Daoy (cell line): ENCODE measurements at regions not wholly inside any gene's neighbourhood (a gene's known extent, or its start where the extent isn't known, plus 50 kb on each side); places are given as distances from the start of the nearest gene placed in this dataset.
"Not testable (repeated sequence)": the region's sequence is repeated elsewhere in the genome, so short reads cannot be mapped to it uniquely, and the experiment has no call there.

ENCODE experiments used
- DNase-seq: peaks from one replicate; pipeline ENCODE4 v3.0.0-alpha.2; 2015; ENCODE audit warnings: low read depth

DNA sequence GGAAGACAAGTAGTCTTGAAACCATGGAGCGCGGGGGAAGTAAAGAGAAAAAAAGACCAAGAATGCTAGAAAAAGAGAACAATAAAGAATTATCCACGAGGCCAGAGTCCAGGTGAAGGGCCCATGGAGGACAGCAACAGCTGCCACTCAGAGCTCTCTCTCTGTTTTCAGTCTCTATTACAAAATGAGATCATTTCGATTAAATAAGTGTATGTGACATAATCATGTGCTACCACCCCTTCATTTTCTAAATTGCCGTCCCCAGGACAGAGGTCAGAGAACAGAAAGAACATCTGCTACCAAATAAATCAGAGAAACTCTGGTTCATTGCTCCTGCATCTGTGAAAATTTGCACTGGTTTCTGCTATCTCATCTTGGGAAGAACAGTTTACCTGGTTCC is 838.7 kb downstream of the RNF144A start:
- DNase-seq = no peak

DNA sequence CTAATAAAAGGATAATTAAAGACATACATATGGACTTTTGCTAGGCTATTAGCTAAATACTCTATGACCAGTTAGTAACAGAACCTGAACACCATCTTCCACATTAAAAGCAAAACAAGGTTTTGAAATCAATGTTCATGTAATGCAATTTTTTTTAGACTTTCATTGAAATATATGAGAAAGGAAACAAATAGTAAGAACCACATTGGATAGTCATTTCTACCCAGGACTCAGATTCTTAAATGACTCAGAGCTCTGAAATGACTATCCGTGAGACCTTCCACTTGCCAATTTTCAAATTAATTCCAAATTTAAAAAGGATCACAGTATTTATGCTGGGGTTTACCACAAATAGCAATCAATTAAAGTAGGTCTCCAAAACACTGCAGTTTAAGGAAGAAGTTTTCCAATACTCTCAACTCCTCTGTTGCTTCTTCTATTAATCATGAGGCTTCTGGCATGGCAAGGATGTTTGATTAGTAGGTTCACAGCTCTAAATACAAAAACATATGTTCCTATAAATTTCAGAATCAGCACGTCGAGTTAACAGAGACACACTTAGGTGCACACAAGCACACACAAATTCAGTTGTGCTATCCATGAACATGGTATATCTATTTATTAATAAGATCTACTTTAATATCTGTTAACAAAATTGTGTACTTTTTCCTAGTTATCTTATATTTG is 841.0 kb downstream of the RNF144A start:
- no peak for DNase-seq

DNA sequence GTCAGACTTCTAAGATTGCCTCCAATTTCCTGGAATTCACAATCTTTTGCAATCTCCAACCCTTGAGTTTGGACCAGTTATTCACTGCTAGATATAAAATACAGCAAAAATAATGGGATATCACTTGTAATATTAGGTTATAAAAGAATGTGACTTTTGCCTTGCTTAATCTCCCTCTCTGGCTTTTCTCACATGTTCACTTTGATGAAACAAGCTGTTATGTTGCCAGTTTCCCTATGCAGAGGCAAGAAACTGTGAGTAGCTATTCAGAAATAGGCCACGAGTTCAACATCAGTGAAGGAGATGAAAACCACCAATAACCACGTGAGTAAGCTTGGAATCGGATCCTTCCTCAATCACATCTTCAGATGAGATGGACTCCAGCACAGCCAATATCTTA is 842.7 kb downstream of the RNF144A start:
- no peak for DNase-seq

DNA sequence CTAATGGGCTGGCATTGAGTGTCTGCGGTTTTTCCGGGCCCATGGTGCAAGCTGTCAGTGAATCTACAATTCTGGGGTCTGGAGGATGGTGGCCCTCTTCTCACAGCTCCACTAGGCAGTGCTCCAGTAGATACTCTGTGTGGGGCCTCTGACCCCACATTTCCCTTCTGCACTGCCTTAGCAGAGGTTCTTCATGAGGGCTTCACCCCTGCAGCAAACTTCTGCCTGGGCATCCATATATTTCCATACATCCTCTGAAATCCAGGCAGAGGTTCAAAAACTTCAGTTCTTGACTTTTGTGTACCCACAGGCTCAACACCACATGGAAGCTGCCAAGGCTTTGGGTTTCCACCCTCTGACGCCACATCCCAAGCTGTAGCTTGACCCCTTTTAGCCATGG is 846.2 kb downstream of the RNF144A start:
- DNase-seq = not testable (repeated sequence)

DNA sequence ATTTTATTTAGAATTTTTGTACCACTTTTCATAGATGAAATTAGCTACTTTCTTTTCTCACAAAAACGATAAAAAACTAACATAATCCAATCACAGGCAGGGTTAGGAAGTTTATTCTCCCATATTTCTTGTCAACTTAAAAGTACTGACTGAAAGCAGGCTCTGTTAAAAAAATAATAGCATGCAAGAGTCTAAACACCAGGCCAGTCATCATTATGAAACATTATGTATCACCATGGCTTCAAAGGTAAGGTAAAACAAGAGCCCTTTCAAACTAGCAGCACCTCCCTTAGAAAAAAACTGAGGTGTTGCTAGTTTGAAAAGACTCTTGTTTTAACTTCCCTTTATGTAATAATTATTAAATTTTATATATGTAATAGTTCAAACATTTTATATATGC is 848.0 kb downstream of the RNF144A start:
- no peak for DNase-seq

DNA sequence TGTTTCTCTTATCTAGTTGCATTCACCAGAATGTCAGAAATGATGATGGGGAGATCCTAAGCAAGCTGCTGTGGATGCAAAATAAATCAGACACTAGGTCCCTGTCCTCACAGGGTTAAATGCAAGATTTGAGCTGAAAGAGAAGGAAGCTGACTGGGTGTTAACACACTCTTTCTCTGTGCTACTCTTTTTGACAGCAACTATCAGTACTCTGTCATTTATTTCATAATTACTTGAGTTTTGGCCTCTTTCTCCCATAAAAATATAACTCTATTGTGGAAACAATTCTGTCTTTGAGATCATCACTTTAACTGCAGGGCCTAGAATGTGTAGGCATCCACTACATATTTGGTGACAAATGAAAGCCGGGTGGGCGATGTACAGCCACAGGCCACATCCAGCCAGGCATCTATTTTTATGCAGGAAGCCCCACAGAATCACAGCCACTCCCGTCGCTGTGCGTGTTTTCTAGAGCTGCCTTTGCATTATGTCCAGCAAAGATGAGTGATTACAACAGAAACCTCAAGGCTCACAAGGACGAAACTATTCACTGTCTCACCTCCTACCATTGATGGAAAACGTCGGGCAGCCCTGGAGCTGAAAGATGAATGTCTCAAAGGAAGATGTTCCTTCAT is 849.0 kb downstream of the RNF144A start:
- DNase-seq = no peak

DNA sequence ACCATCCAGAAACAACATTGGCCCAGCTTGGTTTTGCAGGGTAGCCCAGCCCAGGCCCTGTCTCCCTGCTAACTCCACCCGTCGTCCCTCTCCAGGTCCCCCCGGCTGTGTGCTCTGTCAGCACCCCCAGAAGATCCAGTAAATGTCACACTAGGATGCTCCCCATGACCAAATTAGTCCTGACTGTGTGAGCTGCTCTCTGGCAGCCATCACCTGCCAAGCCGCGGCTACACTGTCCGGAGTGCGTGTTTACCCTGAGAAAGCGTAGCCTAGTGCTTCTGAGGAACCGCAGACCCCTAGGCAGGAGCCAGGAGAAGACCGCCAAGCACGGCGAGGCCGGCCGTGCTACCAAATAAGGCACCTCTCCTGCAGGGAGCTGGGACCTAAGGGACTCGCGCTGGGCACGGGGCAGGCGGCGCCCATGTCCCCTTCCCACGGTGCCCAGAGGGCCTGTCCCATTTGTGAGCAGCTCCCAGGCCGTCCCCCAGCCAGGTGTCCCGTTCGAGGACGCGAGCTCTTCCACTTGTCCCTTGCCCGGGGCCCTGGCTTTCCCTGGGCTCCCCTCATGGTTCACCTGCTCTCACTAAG is 849.9 kb downstream of the RNF144A start:
- no peak for DNase-seq

DNA sequence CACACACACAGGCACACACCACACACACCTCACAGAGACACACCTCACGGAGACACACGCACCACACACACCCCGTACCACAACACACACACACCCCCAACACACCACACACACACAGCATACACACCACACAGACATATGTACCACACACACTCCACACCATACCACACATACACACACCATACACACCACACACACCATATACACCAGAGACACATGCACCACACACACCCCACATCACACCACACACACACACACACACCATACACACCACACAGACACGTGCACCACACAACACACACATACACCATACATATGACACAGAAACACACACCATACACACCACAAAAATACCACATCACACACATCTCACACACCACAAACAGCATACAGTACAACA is 850.7 kb downstream of the RNF144A start:
- no peak for DNase-seq

DNA sequence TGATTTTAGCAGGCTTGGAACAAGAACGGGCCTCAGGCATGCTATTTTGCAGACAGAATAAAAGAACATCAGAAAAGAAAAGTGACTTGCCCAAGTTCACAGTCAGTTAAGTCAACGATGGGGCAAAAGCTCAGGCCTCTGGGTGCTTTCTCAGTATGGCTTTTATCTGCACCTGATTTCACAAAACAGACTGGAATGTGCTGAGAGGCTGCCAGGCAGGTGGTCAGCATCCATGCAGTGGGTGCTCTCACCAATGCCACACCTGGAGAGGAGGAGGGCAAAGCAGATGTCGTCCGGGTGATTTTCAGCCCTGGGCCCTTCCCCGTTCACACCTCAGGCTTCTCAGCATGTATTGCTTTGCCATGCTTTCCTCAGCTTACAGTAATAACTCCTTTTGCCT is 854.6 kb downstream of the RNF144A start:
- DNase-seq = no peak

DNA sequence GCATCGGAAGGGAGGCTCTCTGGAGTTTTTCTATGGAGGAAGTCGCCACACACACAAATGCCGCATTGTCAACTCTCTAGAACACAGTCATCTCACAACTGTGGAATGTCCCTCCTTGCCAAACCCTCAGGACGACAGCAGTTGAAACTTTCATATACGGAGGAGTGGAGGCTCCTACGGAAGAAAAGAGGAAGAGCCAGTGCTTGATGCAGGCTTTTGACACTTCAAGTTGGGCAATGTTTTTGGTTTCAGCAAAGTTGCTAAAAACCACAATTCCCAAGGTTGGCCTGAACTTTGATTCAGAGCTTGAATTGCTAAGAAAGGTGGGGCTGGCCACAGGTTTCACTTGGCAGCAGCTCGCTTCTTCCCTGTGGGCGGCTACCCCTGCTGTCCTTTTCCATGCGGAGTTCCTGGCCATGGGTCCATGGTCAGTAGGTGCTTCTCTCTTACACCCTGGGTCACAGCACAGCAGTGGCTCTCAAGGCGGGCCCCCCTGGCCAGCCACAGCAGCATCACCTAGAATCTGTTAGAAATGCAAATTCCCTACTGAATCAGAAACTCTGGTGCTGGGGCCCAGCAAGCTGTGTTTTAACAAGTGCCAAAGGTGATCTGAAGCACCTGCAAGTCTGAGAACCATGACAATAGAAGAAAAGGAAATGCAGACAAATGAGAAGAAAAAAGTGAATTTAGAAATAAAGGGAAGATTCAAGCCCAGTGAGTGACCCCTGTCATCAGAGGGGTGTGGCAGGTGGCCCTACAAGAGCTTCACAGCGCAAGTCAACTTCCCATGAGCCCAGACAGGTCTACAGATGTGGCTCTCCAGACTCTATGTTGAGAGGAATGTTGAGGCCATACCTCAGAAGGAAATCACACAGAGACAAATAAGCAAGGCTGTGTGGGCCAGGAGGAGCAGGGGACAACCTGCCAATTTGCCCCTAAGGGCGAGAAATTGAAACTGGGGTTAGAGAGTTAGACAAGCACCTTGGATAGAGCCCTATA is 856.4 kb downstream of the RNF144A start:
- no peak for DNase-seq

DNA sequence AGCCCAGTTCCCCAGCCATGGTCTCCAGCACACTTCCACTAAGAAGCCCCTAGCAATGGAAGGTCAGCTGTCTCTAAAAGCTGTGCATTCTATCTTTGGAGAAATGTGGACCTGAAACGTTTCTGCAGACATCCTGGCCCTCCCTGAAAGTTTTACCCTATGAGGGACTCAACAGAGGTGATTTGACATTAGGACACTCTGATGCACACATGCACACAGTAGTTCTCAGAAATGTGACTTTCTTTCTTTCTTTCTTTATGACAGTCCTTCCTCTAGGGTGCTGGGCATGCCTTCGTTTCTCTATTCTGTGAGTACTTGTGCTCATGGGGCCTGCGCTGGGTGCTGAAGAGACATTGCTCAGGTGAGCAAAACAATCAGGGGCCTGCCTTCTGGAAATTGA is 857.3 kb downstream of the RNF144A start:
- DNase-seq = no peak

DNA sequence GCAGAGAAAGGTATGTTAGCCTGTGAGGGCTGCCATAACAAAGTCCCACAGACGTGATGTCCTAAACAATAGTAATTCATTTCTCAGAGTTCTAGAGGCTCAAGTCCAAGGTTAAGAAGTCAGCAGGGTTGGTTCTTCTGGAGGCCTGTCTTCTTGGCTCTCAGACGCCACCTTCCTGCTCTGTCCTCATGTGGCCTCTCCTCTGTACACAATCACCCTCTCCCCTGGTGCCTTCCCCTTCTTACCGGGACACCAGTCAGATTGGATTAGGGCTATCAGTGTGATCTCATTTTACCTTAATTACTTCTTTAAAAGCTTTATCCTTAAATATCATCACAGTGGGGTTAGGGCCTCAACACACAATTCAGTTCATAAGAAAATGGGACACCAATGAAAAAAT is 860.5 kb downstream of the RNF144A start:
- no peak for DNase-seq

DNA sequence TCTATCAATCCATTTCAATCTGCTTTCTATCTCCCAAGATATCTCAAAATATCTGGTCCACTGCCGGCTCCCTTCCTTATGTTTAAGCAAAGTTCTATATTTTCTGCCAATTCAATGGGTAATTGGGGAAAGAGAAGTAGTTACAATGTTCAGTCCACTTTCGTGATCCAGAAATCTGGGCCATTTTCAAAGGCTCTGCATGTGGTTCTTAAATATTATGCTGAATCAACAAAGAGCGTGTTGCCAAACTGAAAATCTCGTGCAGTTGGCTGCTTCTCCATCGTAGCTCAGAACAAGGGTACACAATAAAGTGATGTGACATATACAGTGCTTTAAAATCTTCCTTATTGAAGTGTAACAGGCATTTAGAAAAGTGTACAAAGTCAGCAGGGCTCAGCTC is 863.1 kb downstream of the RNF144A start:
- no peak for DNase-seq

DNA sequence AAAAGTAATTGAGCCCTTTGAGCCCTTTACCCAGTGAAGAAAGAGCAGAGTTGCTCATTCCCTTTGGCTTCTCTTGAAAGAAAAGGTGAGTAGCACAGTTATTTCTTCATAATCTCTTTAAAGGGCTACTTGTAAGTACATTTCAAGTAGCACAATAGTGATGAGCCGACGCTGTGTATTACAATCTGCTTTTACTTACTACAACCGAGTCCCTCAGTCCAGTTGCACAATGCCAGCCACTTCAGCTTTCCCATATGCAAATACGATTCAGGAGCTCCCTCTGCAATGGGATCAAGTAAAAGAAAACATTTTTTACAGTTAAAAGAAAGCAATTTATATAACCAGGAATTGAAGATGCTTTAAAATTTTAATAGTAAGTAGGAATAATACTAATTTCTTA is 868.5 kb downstream of the RNF144A start:
- no peak for DNase-seq

DNA sequence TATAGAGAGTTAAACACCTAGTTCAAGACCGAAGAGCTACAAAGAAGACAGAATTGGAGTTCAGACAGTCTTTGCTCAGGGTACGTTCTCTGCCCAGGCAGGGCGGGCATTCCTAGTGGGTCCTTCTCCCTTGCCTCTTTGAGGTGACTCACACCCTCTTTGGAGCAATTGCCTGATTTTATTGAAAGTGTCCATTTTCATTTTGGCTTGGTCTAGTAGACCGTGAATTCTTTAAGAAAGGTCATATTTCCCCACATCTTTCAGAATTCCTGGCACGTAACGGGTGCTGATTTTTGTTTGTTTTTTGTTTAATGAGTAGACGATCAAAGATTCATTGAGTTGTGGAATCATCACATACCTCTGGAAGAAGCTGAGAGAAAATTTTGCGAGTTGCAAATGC is 871.5 kb downstream of the RNF144A start:
- DNase-seq = no peak

DNA sequence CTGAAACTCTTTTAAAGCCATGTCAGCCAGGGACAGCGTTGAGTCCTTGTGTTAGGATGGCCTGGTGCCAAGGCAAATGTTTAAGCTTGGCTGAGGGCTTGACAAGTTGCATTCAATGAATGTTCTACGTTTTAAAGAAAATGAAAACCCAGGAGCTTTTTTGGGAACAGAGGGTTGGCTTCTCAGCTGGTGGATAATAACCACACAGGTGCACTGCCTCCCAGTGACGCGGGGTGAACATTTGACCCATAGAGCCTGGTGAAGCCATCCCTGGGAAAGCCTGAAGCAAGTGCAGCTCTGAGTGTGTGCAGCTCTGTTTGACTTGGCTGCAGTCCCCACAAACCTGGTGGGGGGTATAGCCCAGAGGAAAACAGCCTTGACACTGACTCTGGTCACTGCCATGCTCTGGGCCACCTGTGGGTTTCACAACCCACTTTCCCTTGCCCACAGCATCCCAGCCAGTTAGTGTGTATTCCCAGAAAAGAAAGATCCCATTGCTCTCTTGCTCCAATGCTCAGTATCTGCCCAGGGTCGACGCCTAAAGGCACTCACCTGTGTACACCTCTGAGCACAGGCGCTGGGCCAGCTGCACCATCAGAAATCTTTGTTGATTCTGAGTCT is 874.9 kb downstream of the RNF144A start:
- DNase-seq = no peak

DNA sequence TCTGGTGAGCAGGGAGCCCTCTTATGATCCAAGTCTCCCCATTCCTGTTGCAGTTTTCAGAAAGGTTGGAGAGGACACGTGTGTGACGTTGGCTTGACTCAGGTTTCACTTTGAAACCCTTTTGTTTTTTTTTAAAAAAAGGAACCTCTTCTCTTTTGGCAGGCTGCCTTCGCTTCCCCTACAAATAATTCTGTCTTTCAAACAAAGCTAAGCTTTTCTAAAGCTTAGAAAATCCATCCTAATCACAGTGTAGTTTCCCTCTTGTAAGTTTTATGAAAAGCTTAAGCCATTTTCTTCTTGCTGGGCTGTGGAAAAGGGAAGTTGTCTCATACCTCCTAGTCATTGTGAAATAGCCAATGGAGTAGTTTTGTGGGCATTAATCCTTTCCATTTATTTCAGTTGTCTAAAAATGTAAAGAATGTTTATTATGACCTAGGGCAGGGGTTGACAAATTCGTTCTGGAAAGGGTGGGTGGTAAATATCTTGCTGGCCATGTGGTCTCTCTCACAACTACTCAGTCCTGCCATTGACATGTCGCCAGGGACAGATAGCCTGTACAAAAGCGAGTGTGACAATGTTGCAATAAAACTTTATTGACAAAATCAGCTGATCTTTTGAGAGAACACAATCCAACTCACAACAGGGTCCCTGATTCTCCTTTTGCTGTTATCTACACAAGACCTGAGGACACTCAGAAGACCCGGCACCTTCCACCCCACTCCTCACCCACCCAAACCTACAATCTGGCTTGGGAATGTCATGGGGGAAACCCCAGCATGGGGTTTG is 878.8 kb downstream of the RNF144A start:
- DNase-seq = no peak

DNA sequence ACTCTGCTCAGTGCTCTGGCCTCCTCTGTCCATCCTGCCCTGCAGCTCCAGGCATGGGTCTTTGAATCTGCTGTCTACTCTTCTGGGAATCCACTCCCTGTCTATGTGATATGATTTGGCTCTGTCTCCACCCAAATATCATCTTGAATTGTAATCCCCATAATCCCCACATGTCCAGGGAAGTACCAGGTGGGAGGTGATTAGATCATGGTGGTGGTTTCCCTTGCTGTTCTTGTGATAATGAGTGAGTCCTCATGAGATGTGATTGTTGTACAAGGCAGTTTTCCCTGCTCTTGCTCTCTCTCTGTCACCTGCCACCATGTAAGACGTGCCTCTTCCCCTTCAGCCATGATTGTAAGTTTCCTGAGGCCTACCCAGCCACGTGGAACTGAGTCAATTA is 881.8 kb upstream of the ID2 start:
- no peak for DNase-seq

DNA sequence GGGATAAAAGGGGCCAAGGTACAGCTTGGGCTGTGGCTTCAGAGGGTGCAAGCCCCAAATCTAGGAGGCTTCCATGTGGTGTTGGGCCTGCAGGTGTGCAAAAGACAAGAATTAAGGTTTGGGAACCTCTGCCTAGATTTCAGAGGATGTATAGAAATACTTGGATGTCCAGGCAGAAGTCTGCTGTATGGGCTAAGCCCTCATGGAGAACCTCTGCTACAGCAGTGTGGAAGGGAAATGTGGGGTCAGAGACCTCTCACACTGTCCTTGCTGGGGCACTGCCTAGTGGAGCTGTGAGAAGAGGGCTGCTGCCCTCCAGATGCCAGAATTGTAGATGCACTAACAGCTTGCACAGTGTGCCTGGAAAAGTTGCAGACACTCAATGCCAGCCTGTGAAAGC is 880.6 kb upstream of the ID2 start:
- no peak for DNase-seq

DNA sequence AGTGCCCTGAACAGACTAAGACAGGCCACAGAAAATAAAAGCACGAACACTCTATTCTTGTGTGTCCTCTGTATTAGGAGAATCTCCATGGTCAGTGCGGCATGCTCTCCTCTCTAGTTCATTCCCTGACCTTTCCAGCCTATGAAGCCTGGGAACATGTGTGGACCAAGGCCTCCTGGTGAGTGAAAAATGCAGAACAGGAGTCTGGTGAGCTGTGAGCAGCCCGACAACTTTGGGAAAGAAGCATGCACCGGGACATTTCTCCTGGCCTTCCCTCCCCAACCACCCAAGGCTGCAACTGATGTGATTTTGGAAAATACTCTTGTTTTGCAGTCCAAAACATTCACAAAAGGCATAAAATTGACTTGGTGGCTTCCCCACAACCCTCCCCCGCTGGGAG is 878.3 kb upstream of the ID2 start:
- no peak for DNase-seq

DNA sequence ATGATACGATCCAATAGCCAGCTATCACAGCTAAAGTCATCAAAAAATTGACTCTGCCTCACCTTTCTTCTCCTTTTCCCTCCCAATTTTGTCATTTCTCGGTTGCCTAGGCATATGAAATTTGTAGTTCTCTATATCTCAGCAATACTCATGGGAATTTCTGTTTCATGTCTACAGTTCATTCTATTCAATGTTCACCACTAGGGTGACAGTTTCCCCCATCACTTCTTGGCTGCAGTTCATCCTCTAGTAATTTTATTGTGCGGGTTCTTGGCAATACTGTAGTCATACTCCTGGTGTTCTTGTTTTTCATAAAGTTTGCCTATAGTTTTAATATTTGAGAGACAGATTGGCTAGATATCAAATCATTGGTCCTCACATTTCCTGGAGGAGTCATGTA is 872.2 kb upstream of the ID2 start:
- no peak for DNase-seq
